ENCODE measurements at regions not wholly inside any gene's neighbourhood (a gene's known extent, or its start where the extent isn't known, plus 50 kb on each side); places are given as distances from the start of the nearest gene placed in this dataset.
"Not testable (repeated sequence)": the region's sequence is repeated elsewhere in the genome, so short reads cannot be mapped to it uniquely, and the experiment has no call there.

DNA sequence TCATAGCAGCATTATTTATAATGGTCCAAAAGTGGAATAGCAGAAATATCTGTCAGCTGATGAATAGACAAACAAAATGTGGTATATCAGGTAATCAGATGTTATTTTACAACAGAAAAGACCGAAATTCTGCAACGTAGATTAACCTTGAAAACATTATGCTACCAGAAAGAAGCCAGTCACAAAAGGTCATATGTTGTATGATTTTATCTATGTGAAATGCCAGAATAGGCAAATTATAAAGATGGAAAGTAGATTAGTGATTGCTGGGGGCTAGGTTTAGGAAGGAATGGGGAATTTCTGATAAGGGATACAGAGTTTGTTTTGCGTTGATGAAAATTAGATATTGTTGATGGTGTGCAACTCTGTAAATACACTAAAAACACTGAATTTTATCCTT is 165.0 kb upstream of the STMND1 start:
- Mint-ChIP-seq H3K27ac (no peak overlapping the region), H3K4me3 (no peak overlapping the region), H3K9me3 (no peaks in the 10 kb centered on the region), H3K4me1 (no peaks in the 10 kb centered on the region), H3K36me3 (no peaks in the 10 kb centered on the region), H3K27me3 (peaks cover 18 to 23% of the 10 kb centered on the region in 2 donors)
- ChIA-PET POLR2A (no interaction called here), CTCF (interaction anchor here in 1 of 2 donors (1.3 kb wide), 1 partner anchor 59 kb away, joined by 3 read pairs; no protein-coding TSS in a partner anchor)
- no peaks in the 10 kb centered on the region for H3K4me1 ChIP-seq (ENCODE audit: control insufficient read depth in 1 of 2, extremely low read depth in 1 of 2, insufficient read depth in 2 of 2, low read length in 2 of 2)
- H3K27me3 ChIP-seq (replicated peaks in 1 of 2; ENCODE audit: control insufficient read depth in 2 of 2, extremely low read depth in 1 of 2, insufficient read depth in 2 of 2, low read length in 1 of 2), result peaks cover 0 to 6% of the 10 kb centered on the region in 2 experiments
- no peak overlapping the region for H3K27ac ChIP-seq (ENCODE audit: low read length)
- no peak overlapping the region for H3K4me3 ChIP-seq (ENCODE audit: control insufficient read depth in 1 of 2, extremely low read depth in 1 of 2, low read length in 1 of 2)
- no peaks in the 10 kb centered on the region for H3K36me3 ChIP-seq (ENCODE audit: control insufficient read depth in 2 of 2, extremely low read depth in 1 of 2, insufficient read depth in 1 of 2, low read length in 1 of 2)
- WGBS (ENCODE audit: insufficient coverage), result no CpG with 5 or more reads among the region's 3 CpGs
- ATAC-seq (replicated peaks in 1 of 4), result no peak
- H3K9me3 ChIP-seq, result no peaks in the 10 kb centered on the region
- DNase-seq, result no peak

DNA sequence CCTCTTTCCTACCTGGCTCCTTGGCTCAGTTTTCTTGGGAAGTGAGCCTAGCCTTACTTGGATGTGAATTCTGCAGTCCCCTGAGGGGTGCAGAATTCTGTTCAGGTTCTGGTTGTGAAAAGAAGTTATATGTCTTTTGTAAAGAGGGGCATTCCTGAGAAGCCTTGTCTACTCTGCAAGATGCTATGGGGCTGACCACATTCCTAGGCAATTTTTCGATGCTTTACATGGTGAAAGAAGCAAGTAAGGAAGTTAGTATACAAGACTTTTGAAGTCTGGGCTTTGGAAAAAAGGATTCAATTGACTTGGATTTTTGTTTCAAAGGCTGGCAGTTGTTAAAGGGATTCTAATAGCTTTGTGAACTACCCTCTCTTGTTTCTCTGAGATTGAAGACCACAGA is 167.9 kb upstream of the STMND1 start:
- no peak overlapping the region for H3K4me3 Mint-ChIP-seq
- peaks cover 14 to 20% of the 10 kb centered on the region in 2 donors for H3K27me3 Mint-ChIP-seq
- no peaks in the 10 kb centered on the region for H3K9me3 Mint-ChIP-seq
- Histone ChIP-seq H3K4me1 (ENCODE audit: control insufficient read depth in 1 of 2, extremely low read depth in 1 of 2, insufficient read depth in 2 of 2, low read length in 2 of 2) (no peaks in the 10 kb centered on the region), H3K36me3 (ENCODE audit: control insufficient read depth in 2 of 2, extremely low read depth in 1 of 2, insufficient read depth in 1 of 2, low read length in 1 of 2) (no peaks in the 10 kb centered on the region), H3K9me3 (no peaks in the 10 kb centered on the region), H3K4me3 (ENCODE audit: control insufficient read depth in 1 of 2, extremely low read depth in 1 of 2, low read length in 1 of 2) (no peak overlapping the region), H3K27me3 (replicated peaks in 1 of 2; ENCODE audit: control insufficient read depth in 2 of 2, extremely low read depth in 1 of 2, insufficient read depth in 2 of 2, low read length in 1 of 2) (peaks cover 0 to 4% of the 10 kb centered on the region in 2 experiments), H3K27ac (ENCODE audit: low read length) (no peak overlapping the region)
- POLR2A ChIA-PET, result no interaction called here
- 79% methylated on average over 1 of the region's 1 CpG for WGBS (ENCODE audit: insufficient coverage)
- CTCF ChIA-PET, result no interaction called here
- ATAC-seq (replicated peaks in 1 of 4), result no peak
- no peaks in the 10 kb centered on the region for H3K36me3 Mint-ChIP-seq
- no peaks in the 10 kb centered on the region for H3K4me1 Mint-ChIP-seq
- no peak for DNase-seq
- no peak overlapping the region for H3K27ac Mint-ChIP-seq

DNA sequence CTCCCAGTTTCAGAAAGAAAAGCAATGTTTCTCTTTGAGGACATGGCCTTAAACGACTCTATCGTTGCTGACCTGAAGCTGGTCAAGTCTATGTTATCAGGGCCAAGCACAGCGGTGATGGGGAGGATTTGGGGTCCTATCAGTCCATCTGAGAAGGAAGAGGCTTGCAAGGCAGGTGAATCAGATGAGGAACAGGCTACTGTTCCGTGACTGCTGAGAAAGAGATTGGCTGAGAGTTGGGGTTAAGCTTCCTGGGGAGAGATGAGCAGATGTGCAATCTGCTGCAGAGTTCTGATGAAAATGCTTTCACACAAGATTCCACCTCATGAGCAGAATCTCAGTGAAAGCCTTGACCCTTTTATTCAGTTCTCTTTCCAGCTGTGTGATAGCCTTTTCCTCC is 168.3 kb upstream of the STMND1 start:
- Mint-ChIP-seq H3K4me3 (no peak overlapping the region), H3K4me1 (no peaks in the 10 kb centered on the region), H3K36me3 (no peaks in the 10 kb centered on the region), H3K27me3 (peaks cover 13 to 20% of the 10 kb centered on the region in 2 donors), H3K9me3 (no peaks in the 10 kb centered on the region), H3K27ac (no peak overlapping the region)
- no peak for ATAC-seq (replicated peaks in 1 of 4)
- Histone ChIP-seq H3K9me3 (no peaks in the 10 kb centered on the region), H3K27me3 (replicated peaks in 1 of 2; ENCODE audit: control insufficient read depth in 2 of 2, extremely low read depth in 1 of 2, insufficient read depth in 2 of 2, low read length in 1 of 2) (peaks cover 0 to 4% of the 10 kb centered on the region in 2 experiments), H3K4me1 (ENCODE audit: control insufficient read depth in 1 of 2, extremely low read depth in 1 of 2, insufficient read depth in 2 of 2, low read length in 2 of 2) (no peaks in the 10 kb centered on the region), H3K36me3 (ENCODE audit: control insufficient read depth in 2 of 2, extremely low read depth in 1 of 2, insufficient read depth in 1 of 2, low read length in 1 of 2) (no peaks in the 10 kb centered on the region), H3K4me3 (ENCODE audit: control insufficient read depth in 1 of 2, extremely low read depth in 1 of 2, low read length in 1 of 2) (no peak overlapping the region), H3K27ac (ENCODE audit: low read length) (no peak overlapping the region)
- ChIA-PET POLR2A (no interaction called here), CTCF (no interaction called here)
- WGBS (ENCODE audit: insufficient coverage), result 67% methylated on average over 3 of the region's 4 CpGs
- no peak for DNase-seq

DNA sequence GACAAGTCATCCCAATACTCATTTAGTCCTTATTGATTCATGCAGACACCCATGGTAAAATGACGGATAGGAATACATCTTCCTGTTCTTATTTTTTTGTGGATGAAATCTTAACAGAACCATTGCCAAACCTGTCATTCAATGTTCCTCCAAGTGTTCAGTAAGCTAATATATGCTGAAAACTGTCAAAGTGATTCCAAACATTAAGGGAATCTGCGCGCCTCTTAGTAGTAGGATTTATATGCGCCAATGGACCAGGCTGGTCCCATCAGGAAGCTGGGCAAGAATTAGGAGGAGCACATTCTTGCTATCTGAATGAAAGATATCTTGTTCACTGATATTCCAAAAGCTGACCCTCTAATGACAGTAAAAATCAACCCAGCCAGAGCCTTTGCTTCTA is 168.9 kb upstream of the STMND1 start:
- Histone ChIP-seq H3K27me3 (replicated peaks in 1 of 2; ENCODE audit: control insufficient read depth in 2 of 2, extremely low read depth in 1 of 2, insufficient read depth in 2 of 2, low read length in 1 of 2) (peaks cover 0 to 4% of the 10 kb centered on the region in 2 experiments), H3K4me1 (ENCODE audit: control insufficient read depth in 1 of 2, extremely low read depth in 1 of 2, insufficient read depth in 2 of 2, low read length in 2 of 2) (no peaks in the 10 kb centered on the region), H3K4me3 (ENCODE audit: control insufficient read depth in 1 of 2, extremely low read depth in 1 of 2, low read length in 1 of 2) (no peak overlapping the region), H3K27ac (ENCODE audit: low read length) (no peak overlapping the region), H3K36me3 (ENCODE audit: control insufficient read depth in 2 of 2, extremely low read depth in 1 of 2, insufficient read depth in 1 of 2, low read length in 1 of 2) (no peaks in the 10 kb centered on the region), H3K9me3 (no peaks in the 10 kb centered on the region)
- no peaks in the 10 kb centered on the region for H3K36me3 Mint-ChIP-seq
- ChIA-PET POLR2A (no interaction called here), CTCF (no interaction called here)
- WGBS (ENCODE audit: insufficient coverage), result no CpG with 5 or more reads among the region's 4 CpGs
- DNase-seq (no peak), ATAC-seq (replicated peaks in 1 of 4) (no peak)
- H3K9me3 Mint-ChIP-seq, result no peaks in the 10 kb centered on the region
- no peak overlapping the region for H3K4me3 Mint-ChIP-seq
- H3K27ac Mint-ChIP-seq, result no peak overlapping the region
- H3K4me1 Mint-ChIP-seq, result no peaks in the 10 kb centered on the region
- peaks cover 18 to 20% of the 10 kb centered on the region in 2 donors for H3K27me3 Mint-ChIP-seq

DNA sequence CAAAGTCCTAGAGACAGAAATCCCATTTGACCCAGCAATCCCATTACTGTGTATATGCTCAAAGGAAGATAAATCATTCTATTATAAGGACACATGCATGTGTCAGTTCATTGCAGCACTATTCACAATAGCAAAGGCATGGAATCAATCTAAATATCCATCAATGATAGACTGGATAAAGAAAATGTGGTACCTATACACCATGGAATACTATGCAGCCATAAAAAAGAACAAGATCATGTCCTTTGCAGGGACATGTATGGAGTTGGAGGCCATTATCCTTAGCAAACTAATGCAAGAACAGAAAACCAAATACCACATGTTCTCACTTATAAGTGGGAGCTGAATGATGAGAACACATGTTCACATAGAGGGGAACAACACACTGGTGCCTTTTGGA is 169.8 kb upstream of the ATXN1 start:
- H3K27ac ChIP-seq (ENCODE audit: low read length); H3K4me3 Mint-ChIP-seq; H3K4me1 Mint-ChIP-seq; H3K9me3 ChIP-seq; H3K36me3 Mint-ChIP-seq; H3K9me3 Mint-ChIP-seq; H3K4me3 ChIP-seq (ENCODE audit: control insufficient read depth in 1 of 2, extremely low read depth in 1 of 2, low read length in 1 of 2); H3K27ac Mint-ChIP-seq; H3K4me1 ChIP-seq (ENCODE audit: control insufficient read depth in 1 of 2, extremely low read depth in 1 of 2, insufficient read depth in 2 of 2, low read length in 2 of 2); ATAC-seq (replicated peaks in 1 of 4); H3K36me3 ChIP-seq (ENCODE audit: control insufficient read depth in 2 of 2, extremely low read depth in 1 of 2, insufficient read depth in 1 of 2, low read length in 1 of 2); CTCF ChIA-PET; POLR2A ChIA-PET; DNase-seq; H3K27me3 ChIP-seq (replicated peaks in 1 of 2; ENCODE audit: control insufficient read depth in 2 of 2, extremely low read depth in 1 of 2, insufficient read depth in 2 of 2, low read length in 1 of 2): not testable (repeated sequence)
- H3K27me3 Mint-ChIP-seq, result peaks cover 17% of the 10 kb centered on the region in 2 donors

DNA sequence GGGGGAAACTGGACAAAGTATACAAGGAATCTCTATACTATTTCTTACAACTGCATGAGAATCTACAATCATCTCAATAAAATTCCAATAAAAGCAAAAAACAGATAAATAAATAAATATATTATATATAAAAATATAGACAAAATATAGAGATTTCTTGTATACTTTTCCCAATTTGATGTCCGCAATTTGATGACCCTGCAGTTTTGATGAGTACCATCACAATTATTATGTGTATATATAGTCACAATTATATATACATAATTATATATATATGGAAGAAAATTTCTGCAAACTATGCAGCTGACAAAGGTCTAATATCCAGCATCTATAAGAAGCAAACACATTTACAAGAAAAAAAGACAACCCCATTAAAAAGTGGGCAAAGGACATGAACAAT is 169.2 kb upstream of the ATXN1 start:
- H3K36me3 Mint-ChIP-seq, result no peaks in the 10 kb centered on the region
- H3K36me3 ChIP-seq (ENCODE audit: control insufficient read depth in 2 of 2, extremely low read depth in 1 of 2, insufficient read depth in 1 of 2, low read length in 1 of 2), result no peaks in the 10 kb centered on the region
- no peak overlapping the region for H3K4me3 ChIP-seq (ENCODE audit: control insufficient read depth in 1 of 2, extremely low read depth in 1 of 2, low read length in 1 of 2)
- peaks cover 17 to 21% of the 10 kb centered on the region in 2 donors for H3K27me3 Mint-ChIP-seq
- ChIA-PET POLR2A (no interaction called here), CTCF (no interaction called here)
- no peak overlapping the region for H3K4me3 Mint-ChIP-seq
- H3K4me1 Mint-ChIP-seq, result no peaks in the 10 kb centered on the region
- no peak for DNase-seq
- H3K4me1 ChIP-seq (ENCODE audit: control insufficient read depth in 1 of 2, extremely low read depth in 1 of 2, insufficient read depth in 2 of 2, low read length in 2 of 2), result no peaks in the 10 kb centered on the region
- H3K9me3 ChIP-seq, result no peaks in the 10 kb centered on the region
- no peaks in the 10 kb centered on the region for H3K9me3 Mint-ChIP-seq
- ATAC-seq (replicated peaks in 1 of 4), result no peak
- H3K27ac Mint-ChIP-seq, result no peak overlapping the region
- no peak overlapping the region for H3K27ac ChIP-seq (ENCODE audit: low read length)
- H3K27me3 ChIP-seq (replicated peaks in 1 of 2; ENCODE audit: control insufficient read depth in 2 of 2, extremely low read depth in 1 of 2, insufficient read depth in 2 of 2, low read length in 1 of 2), result peaks cover 0 to 6% of the 10 kb centered on the region in 2 experiments
- no CpG with 5 or more reads among the region's 1 CpG for WGBS (ENCODE audit: insufficient coverage)

DNA sequence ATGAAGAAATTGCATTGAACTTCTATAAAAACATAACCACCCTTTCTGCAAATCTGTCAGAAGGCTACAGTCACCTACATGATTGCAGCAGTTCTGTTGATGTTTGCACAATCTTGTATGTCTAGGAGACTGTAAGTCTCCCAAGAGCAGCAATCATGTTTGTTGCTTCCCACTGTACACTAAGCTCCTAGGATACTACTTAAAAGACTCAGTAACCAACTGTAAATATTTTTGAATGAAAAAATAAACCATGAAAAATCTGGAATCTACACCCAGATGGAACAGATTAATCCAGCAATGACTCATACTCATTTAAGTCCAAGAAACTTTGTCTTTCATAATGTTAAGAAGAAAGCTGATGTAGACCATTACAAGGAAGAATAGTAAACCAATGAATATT is 168.5 kb upstream of the ATXN1 start:
- H3K4me1 Mint-ChIP-seq, result no peaks in the 10 kb centered on the region
- H3K9me3 ChIP-seq, result no peaks in the 10 kb centered on the region
- H3K27me3 Mint-ChIP-seq, result peaks cover 13 to 21% of the 10 kb centered on the region in 2 donors
- CTCF ChIA-PET, result no interaction called here
- no peak overlapping the region for H3K4me3 Mint-ChIP-seq
- no peak overlapping the region for H3K4me3 ChIP-seq (ENCODE audit: control insufficient read depth in 1 of 2, extremely low read depth in 1 of 2, low read length in 1 of 2)
- ATAC-seq (replicated peaks in 1 of 4), result no peak
- DNase-seq, result no peak
- no peaks in the 10 kb centered on the region for H3K36me3 ChIP-seq (ENCODE audit: control insufficient read depth in 2 of 2, extremely low read depth in 1 of 2, insufficient read depth in 1 of 2, low read length in 1 of 2)
- no peak overlapping the region for H3K27ac ChIP-seq (ENCODE audit: low read length)
- H3K27me3 ChIP-seq (replicated peaks in 1 of 2; ENCODE audit: control insufficient read depth in 2 of 2, extremely low read depth in 1 of 2, insufficient read depth in 2 of 2, low read length in 1 of 2), result peaks cover 0 to 6% of the 10 kb centered on the region in 2 experiments
- no peaks in the 10 kb centered on the region for H3K36me3 Mint-ChIP-seq
- POLR2A ChIA-PET, result no interaction called here
- H3K4me1 ChIP-seq (ENCODE audit: control insufficient read depth in 1 of 2, extremely low read depth in 1 of 2, insufficient read depth in 2 of 2, low read length in 2 of 2), result no peaks in the 10 kb centered on the region
- H3K9me3 Mint-ChIP-seq, result no peaks in the 10 kb centered on the region
- no peak overlapping the region for H3K27ac Mint-ChIP-seq
